KOPT-K1 (cell line): ENCODE measurements at regions not wholly inside any gene's neighbourhood (a gene's known extent, or its start where the extent isn't known, plus 50 kb on each side); places are given as distances from the start of the nearest gene placed in this dataset.

Experiments used
- H3K27ac ChIP-seq: fragments of 200-600 bp; sonication (generic); 2 replicates; pipeline ENCODE4 v1.5.1; 2016; ENCODE audit warnings: antibody characterized with exemption, mild to moderate bottlenecking, low read depth, low read length; ENCODE audit not compliant: poor library complexity, severe bottlenecking
- H3K36me3 ChIP-seq: fragments of 200-600 bp; sonication (generic); 2 replicates; pipeline ENCODE4 v1.5.1; 2017; ENCODE audit warnings: antibody characterized with exemption, mild to moderate bottlenecking, low read length, moderate library complexity; ENCODE audit not compliant: insufficient read depth
- H3K9me3 ChIP-seq: fragments of 200-600 bp; sonication (generic); 2 replicates; pipeline ENCODE4 v1.5.1; 2017; ENCODE audit warnings: antibody characterized with exemption, low read length, mild to moderate bottlenecking; ENCODE audit not compliant: insufficient read depth, poor library complexity, severe bottlenecking

- no peak overlapping the region for H3K27ac ChIP-seq
- no peaks in the 10 kb centered on the region for H3K9me3 ChIP-seq
- no peaks in the 10 kb centered on the region for H3K36me3 ChIP-seq
Measured at GRCh38 chr13:61857198-61857597, 441.5 kb upstream of the PCDH20 start.

DNA sequence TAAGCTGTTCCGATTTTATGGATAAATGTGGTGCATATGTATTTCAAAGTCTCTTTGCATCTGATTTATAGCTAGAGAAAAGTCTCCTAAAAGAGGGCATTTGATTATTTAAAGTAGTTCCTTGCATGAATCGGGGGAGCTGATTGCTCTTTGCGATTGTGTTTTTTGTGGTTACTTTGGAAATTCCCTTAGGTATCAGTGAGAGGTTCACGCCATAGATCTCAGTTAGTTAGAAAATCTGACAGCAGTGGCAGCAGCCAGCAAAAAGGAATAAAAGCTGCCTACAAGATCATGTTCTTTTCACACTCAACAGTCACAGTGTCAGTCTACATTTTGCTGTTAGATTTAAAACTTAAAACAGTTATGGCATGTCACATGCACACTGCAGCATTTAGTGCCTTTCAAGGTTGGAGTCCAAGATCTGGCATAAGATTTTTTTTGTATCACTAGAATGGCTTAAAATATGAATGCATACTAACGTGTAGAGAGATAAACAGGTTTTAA lies 436.5 kb upstream of the PCDH20 start:
- Histone ChIP-seq H3K36me3 (no peaks in the 10 kb centered on the region), H3K27ac (no peak overlapping the region), H3K9me3 (no peaks in the 10 kb centered on the region)

- Histone ChIP-seq H3K36me3 (no peaks in the 10 kb centered on the region), H3K9me3 (no peaks in the 10 kb centered on the region), H3K27ac (no peak overlapping the region)
Measured at GRCh38 chr13:61850794-61851193, 435.1 kb upstream of the PCDH20 start.

- H3K9me3 ChIP-seq = no peaks in the 10 kb centered on the region
- no peak overlapping the region for H3K27ac ChIP-seq
- no peaks in the 10 kb centered on the region for H3K36me3 ChIP-seq
Measured at GRCh38 chr13:61838568-61838967, 422.9 kb upstream of the PCDH20 start.

DNA sequence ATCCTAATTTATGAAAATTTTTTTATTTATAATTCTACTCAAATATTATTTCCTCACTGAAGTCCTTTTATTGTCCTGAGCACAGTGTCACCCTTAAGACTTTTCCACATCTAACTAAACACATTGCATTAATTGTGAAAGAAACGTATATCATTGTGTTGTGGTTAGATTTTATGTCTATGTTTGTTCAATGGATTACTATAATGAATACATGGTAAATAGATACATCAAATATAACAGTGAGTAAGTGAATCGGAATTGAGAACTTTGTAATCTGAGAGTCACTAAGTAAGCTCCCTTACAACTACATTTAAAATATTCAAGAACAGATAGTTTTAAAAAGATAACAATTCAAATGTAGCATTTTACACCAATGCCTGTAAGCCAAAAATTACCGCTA lies 417.6 kb upstream of the PCDH20 start:
- H3K36me3 ChIP-seq = no peaks in the 10 kb centered on the region
- H3K27ac ChIP-seq = no peak overlapping the region
- no peaks in the 10 kb centered on the region for H3K9me3 ChIP-seq

- no peak overlapping the region for H3K27ac ChIP-seq
- no peaks in the 10 kb centered on the region for H3K36me3 ChIP-seq
- H3K9me3 ChIP-seq = no peaks in the 10 kb centered on the region
Measured at GRCh38 chr13:61831026-61831425, 415.4 kb upstream of the PCDH20 start.

DNA sequence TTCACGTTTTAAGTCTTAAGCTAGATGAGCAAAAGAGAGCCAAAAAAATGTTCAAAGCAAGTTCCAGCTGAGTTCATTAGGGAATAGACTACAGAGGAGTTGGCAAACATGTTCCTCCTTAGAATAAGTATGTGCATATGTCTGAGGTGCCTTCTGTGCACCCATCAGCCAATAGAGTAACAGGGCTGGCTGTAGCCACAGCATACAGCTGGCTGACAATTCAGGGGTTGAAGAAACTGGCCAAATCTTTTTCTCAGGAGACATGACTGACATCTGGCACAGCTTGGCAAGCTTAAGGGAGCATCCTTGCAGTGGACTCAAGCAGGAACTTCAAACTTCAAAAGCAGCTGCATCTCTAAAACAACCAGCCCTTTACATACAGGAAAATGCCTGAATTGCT lies 414.8 kb upstream of the PCDH20 start:
- Histone ChIP-seq H3K36me3 (no peaks in the 10 kb centered on the region), H3K27ac (no peak overlapping the region), H3K9me3 (no peaks in the 10 kb centered on the region)

DNA sequence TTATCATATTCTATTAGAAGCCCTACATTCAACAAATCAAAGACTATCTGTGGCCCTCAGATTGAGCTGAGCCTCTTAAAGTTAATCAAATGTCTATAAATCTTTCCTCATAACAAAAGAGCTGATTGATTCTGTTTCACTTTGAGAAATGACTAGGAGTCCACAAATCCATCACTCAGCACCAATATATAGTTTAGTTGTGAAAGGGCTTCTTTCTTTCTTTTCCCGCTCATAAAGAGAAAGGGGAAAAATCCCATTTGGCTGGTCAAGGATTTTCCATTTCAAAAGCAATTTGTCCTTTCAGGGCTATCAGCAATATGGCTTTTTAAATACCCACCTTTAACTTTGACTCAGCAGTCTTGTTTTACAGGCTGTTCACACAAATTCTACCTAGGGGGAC lies 408.5 kb upstream of the PCDH20 start:
- Histone ChIP-seq H3K27ac (no peak overlapping the region), H3K36me3 (no peaks in the 10 kb centered on the region), H3K9me3 (no peaks in the 10 kb centered on the region)

DNA sequence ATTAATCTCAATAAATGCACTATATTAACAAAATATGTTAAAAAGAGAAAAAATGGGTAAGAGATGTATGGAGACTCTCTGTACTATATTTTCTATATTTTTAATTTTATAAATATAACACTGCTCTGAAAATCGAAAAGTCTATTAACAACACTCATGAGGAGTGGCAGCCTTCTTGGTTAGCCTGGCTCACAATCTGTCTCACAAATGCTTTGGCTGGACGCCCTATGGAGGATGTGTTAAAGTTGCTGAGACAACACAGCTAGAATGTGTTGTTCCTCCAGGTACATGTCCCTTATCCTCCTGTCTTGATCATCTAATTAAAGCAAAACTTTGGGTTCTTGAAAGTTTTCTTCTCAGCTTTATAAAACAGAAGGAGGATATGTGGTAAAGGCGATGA lies 396.6 kb upstream of the PCDH20 start:
- no peak overlapping the region for H3K27ac ChIP-seq
- no peaks in the 10 kb centered on the region for H3K9me3 ChIP-seq
- H3K36me3 ChIP-seq = no peaks in the 10 kb centered on the region

- Histone ChIP-seq H3K9me3 (no peaks in the 10 kb centered on the region), H3K36me3 (no peaks in the 10 kb centered on the region), H3K27ac (no peak overlapping the region)
Measured at GRCh38 chr13:61810065-61810464, 394.4 kb upstream of the PCDH20 start.

- Histone ChIP-seq H3K36me3 (no peaks in the 10 kb centered on the region), H3K9me3 (no peaks in the 10 kb centered on the region), H3K27ac (no peak overlapping the region)
Measured at GRCh38 chr13:61797397-61797796, 381.7 kb upstream of the PCDH20 start.

DNA sequence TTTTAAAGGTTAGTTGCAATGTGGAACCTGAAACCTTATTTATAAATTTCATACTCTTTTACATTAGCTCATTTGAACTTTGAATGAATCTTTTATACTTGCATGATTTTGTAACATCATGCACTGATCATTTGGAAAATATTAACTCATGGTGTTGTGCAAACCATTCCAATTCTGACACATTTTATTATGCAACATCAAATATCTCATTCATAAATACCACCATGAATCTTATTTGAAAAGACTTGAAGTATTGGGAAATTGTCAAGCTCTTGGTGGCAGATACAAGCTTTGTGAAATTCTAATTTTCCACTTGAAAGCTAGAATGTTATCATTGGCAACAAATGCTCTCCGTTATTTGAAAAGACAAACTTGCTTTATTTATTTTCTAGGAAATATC lies 379.9 kb upstream of the PCDH20 start:
- H3K36me3 ChIP-seq = no peaks in the 10 kb centered on the region
- no peaks in the 10 kb centered on the region for H3K9me3 ChIP-seq
- H3K27ac ChIP-seq = no peak overlapping the region

GRCh38 chr13:61779456-61779855 lies 363.8 kb upstream of the PCDH20 start:
- H3K9me3 ChIP-seq = no peaks in the 10 kb centered on the region
- H3K27ac ChIP-seq = no peak overlapping the region
- no peaks in the 10 kb centered on the region for H3K36me3 ChIP-seq

DNA sequence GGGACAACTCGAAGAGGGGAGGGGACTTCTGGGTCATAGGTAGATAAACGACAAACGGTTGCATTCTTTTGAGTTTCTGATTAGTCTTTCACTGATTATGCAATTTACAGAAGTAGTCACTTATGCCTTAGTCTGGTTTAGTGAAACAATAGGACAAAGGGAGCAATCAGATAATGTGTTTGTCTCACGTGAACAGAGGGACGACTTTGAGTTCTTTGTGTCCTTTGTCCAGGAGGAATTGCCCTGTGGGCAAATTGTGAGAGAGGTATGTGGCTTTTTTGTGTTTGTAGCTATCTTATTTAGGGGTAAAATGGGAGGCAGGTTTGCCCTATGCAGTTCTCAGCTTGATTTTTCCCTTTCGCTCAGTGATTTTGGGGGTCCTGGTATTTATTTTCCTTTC lies 362.9 kb upstream of the PCDH20 start:
- no peaks in the 10 kb centered on the region for H3K36me3 ChIP-seq
- H3K27ac ChIP-seq = no peak overlapping the region
- H3K9me3 ChIP-seq = no peaks in the 10 kb centered on the region

GRCh38 chr13:61777899-61778298 lies 362.2 kb upstream of the PCDH20 start:
- H3K9me3 ChIP-seq = no peaks in the 10 kb centered on the region
- H3K27ac ChIP-seq = no peak overlapping the region
- H3K36me3 ChIP-seq = no peaks in the 10 kb centered on the region

DNA sequence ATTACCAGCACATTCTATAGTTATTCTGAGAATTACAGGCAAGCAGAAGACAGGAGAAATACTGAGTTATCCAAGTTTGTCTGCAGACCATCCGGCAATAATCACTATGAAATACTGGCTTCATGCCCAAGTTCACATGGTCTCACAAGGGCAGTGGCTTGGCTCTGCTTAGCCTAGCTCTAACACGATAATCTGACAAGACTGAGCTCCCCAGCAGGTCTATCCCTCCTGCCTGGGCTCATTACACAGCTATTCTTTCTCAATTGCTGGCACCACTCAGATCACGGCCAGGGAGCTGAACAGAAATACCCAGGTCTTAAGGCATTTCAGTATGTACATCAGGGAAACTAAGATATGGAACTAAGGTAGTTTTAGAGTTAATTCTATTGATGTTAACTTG lies 361.6 kb upstream of the PCDH20 start:
- Histone ChIP-seq H3K27ac (no peak overlapping the region), H3K36me3 (no peaks in the 10 kb centered on the region), H3K9me3 (no peaks in the 10 kb centered on the region)

- Histone ChIP-seq H3K27ac (no peak overlapping the region), H3K9me3 (no peaks in the 10 kb centered on the region), H3K36me3 (no peaks in the 10 kb centered on the region)
Measured at GRCh38 chr13:61774903-61775302, 359.3 kb upstream of the PCDH20 start.
